GM12892 (cell line): ENCODE measurements at regions not wholly inside any gene's neighbourhood (a gene's known extent, or its start where the extent isn't known, plus 50 kb on each side); places are given as distances from the start of the nearest gene placed in this dataset.

ENCODE experiments used
- POLR2A ChIP-seq: IDR thresholded peaks from 2 replicates; pipeline ENCODE4 v1.6.1; 2011; ENCODE audit warnings: low read depth, low read length, control low read depth
- POLR2AphosphoS5 ChIP-seq: IDR thresholded peaks from 2 replicates; pipeline ENCODE4 v1.6.1; 2011; ENCODE audit warnings: low read depth, low read length, control low read depth

DNA sequence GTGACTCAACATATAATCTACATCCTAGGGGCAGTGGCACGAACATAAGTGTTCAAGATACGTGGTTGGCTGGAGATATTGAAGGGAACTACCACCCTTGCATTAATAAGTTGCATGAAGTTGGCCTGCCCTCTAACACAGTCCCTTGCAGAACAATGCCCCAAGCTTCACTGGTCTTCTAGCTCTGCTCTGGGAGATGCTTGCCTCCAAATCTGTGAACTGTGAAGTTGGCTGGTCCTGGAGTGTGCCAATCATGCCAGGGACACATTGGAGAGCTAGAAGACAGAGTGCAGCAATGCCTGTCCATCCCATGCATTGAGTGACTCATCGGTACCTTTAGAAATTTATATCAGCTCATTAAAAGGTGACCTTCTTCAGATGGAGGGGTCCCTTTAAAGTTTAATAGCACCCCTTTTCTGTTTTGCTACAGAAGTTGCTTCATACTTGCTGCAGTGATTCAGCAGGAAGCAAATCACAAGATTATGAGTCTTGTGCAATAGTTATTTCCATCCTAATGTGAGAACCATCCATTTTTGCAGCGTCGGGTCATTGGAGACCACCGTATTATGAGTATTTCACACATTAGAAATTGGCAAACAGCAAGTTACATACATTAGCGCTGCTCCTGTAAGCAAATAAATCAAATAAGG is 55.2 kb upstream of the KAZN start:
- no peak for TF ChIP-seq POLR2AphosphoS5
- TF ChIP-seq POLR2A = no peak
